GM12891 (cell line): ENCODE measurements at regions not wholly inside any gene's neighbourhood (a gene's known extent, or its start where the extent isn't known, plus 50 kb on each side); places are given as distances from the start of the nearest gene placed in this dataset.

ENCODE experiments used
- POLR2A ChIP-seq: IDR thresholded peaks from 2 replicates; pipeline ENCODE4 v1.6.1; 2011; ENCODE audit warnings: low read depth, low read length, control low read depth
- POLR2AphosphoS5 ChIP-seq: IDR thresholded peaks from 2 replicates; pipeline ENCODE4 v1.6.1; 2011; ENCODE audit warnings: low read depth, low read length, control low read depth

DNA sequence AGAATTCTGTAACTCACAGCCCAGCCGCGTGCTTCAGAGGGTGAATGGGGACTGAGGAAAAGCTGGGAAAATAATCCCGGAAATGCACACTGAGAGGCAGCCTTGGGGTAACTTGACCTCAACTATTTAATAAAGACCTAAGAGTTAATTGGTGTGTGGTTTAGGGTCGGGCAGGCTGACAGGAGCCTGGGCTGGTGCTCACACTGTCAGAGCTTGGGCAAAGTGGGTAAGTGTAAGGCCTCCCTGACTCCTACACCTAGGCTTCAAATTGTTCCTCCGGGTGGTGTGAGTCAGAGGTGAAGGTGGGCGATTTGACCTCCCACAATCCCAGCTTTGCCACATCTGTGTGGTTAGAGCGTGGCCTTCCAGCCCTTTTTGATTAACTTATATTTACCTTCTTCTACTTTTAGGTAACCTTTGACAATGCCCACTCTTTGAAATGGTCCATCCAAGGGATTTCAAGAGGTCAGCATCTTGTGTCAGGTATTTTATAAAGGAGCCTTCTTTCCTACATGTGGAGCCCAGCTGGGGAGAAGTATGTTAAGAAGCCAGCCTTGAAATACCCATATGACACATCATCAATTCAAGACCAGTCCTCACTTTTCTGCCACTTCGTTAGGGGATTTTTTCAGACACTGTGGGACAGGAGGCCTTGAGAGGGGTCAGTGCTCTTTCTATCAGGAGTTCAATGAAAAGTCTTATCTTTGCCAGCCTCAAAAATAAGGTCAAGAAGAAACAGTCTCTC is 114.2 kb downstream of the NUFIP1 start:
- TF ChIP-seq POLR2AphosphoS5 (no peak), POLR2A (no peak)
